GM18505 (cell line): ENCODE measurements at regions not wholly inside any gene's neighbourhood (a gene's known extent, or its start where the extent isn't known, plus 50 kb on each side); places are given as distances from the start of the nearest gene placed in this dataset.
"Not testable (repeated sequence)": the region's sequence is repeated elsewhere in the genome, so short reads cannot be mapped to it uniquely, and the experiment has no call there.

Experiments used
- ATAC-seq: cut with Tn5 transposase; IDR thresholded peaks from one replicate; pipeline ENCODE4 v1.9.1; 2021; ENCODE audit not compliant: unreplicated experiment
- POLR2A ChIP-seq: IDR thresholded peaks from 4 replicates; pipeline ENCODE4 v1.6.1; 2011; ENCODE audit warnings: borderline replicate concordance; ENCODE audit not compliant: insufficient read depth, insufficient read length; ENCODE audit errors: extremely low read depth

- no peak for ATAC-seq
- no peak for TF ChIP-seq POLR2A
These were observed 181.0 kb upstream of the EOLA2 start for GRCh38 chrX:150119323-150119722.

DNA sequence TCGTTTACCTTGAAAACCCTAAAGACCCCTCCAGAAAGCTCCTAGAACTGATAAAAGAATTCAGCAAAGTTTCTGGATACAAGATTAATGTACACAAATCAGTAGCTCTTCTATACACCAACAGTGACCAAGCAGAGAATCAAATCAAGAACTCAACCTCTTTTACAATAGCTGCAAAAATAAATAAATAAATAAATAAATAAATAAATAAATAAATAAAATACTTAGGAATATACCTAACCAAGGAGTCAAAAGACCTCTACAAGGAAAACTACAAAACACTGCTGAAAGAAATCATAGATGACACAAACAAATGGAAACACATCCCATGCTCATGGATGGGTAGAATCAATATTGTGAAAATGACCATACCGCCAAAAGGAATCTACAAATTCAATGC, 186.8 kb upstream of the EOLA2 start:
- not testable (repeated sequence) for ATAC-seq

GRCh38 chrX:150127216-150127615, 188.9 kb upstream of the EOLA2 start:
- ATAC-seq, result no peak
- TF ChIP-seq POLR2A, result no peak

DNA sequence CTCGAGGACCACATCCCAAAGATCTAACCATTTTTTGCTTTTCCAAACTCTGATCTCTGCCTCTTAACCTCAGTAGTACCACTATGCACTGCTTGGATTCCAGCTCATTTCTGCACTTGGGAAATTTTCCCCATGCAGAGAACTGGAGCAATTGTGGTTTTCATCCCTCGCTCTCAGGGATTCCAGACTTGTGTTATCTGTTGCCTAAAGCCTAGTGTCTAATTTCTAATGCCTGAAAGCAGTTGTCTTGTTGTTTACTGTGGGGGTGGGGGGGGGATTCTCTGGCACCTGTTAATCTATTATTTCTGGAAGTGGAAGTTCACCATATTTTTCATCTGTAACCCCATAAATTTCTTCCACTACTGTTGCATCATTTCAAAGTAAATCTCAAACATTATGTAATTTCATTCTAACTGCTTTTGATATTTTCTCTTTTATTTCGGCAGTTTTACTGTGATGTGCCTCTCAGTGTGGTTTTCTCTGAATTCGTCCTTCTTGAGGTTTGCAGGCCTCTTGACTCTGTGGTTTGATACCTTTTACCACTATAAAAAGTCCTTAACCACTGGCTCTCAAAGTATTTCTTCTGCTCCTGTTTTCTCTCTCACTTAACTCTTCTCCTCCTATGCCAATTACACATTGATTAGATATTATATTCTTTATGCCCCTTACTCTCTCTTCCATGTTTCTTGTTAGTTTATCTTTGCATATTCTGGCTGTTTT, 205.6 kb upstream of the EOLA2 start:
- ATAC-seq, result no peak
- no peak for TF ChIP-seq POLR2A

DNA sequence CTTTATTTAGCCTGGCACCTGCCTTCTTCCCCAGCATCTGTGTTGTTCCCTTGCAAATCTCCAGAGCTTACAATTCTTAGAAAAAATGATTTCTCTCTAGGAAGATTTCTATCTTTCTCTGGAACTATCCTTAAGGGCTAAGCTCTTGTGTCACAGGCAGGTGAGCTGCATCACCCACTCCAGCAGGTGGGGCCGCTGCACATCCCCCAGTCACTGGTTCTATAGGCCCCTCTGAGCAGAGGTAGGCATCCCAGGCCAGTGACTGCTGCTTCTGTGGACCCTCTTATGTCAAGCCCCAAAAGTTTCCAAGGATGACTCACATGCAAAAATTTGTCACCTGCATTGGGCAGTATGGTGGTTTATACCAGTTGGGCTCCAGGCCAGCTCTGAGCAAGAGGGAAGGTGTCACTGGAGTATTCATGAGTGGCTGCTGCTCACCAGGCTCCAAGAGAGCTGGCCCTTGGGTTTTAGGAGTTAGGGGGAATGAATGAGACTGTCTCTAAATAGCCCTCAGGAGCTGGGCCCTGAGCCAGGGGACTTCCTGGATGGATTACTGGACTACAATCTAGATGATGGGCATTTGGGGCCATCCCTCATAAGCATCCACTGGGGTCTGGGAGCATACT, 208.1 kb upstream of the EOLA2 start:
- no peak for TF ChIP-seq POLR2A
- ATAC-seq, result no peak

DNA sequence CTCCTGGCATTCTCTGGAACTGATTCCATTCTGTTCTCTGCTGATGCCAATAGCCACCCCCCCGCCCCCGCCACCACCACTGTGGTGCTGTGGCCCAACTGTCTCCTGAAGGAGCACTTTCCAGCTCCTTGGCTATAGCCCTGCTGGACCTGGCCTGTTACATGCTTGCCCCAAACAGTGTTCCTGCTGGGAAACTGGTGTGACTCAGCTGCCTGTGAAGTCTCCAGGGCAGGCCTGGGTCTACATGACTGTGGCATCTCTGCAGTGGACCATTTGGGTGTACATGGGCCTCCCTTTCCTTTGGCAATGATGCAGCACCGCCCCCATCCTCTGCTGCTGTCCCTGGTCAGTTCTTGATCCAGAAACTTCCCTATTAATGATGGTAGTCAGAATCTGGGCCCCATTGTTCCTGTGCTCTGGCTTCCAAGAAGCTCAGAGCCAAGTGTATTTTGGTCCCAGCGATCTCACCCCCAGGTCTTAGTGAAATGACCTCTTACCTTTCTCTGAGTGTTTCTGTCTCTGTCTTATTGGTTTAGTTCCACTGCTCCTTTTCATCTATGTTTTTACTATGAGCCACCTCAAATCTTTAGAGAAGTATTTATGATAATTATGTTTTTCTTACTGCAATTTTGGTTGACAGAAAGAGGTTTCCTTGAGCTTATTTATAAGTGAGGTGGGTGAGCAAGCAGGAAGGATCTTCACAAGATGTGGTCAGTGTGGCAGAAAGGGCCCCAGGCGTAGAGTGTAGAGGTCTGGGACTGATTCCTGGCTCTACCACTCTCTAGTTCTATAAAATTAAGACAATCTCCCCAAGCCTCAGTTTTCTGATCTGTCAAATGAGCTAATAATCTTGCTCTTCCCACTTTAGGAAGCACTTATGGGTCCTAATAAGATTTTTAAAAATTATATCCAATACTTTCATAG, 210.7 kb upstream of the EOLA2 start:
- TF ChIP-seq POLR2A, result no peak
- ATAC-seq, result no peak

DNA sequence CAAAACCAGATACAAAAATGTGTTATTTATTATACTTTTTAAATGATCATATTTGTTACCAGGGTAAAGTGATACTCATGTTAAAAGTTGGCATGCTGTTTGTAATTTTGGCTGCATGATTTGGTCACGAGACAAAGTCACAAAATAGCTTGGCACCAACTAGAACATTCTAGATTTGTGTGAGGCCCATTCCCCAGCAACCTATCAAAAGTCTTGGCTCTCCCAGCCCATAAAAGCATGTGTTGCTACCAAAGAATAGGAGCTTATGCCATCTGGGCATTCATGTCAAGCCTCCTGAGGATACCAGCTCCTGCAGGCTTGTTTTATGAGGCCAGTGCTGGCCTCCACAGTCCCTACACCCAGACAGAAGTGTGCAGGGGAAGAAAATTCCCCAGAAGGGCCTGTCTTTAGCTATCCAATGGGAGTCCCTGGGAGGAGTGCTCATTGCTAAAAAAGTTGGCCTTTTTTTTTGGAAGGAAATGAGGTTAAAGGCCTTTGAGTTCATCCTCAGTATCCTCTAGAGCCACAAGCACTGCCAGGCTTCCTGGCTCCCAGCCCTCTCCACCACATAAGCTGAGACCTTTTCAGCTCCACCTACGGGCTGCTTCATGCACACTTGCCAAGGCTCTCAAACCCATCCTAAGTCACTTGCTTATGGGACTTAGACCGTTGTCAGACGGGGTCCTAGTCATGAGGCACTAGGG, 211.9 kb upstream of the EOLA2 start:
- TF ChIP-seq POLR2A, result no peak
- no peak for ATAC-seq

- no peak for TF ChIP-seq POLR2A
- no peak for ATAC-seq
These were observed 212.4 kb upstream of the MAMLD1 start for GRCh38 chrX:150150780-150151125.

DNA sequence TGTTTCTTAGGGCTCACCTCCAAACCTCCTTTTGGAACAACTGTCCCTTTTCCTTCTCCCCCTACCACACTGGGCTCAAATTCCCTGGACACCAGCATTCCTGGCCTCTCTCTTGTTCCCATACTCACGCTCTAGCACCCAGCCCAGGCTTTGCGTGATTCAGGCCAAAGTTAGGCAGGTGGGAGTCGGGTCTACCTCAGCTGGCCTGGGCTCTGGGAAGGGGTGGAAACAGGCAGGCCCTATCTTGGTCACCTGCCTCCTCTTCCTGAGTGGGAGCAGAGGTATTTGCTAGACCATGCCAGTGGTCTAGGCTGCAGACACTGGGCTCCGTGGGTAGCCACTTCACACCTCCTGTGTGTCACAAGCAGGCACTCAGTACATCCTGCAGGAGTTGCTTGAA, 211.1 kb upstream of the MAMLD1 start:
- no peak for TF ChIP-seq POLR2A
- no peak for ATAC-seq

- no peak for TF ChIP-seq POLR2A
- no peak for ATAC-seq
These were observed 210.6 kb upstream of the MAMLD1 start for GRCh38 chrX:150152546-150152945.

DNA sequence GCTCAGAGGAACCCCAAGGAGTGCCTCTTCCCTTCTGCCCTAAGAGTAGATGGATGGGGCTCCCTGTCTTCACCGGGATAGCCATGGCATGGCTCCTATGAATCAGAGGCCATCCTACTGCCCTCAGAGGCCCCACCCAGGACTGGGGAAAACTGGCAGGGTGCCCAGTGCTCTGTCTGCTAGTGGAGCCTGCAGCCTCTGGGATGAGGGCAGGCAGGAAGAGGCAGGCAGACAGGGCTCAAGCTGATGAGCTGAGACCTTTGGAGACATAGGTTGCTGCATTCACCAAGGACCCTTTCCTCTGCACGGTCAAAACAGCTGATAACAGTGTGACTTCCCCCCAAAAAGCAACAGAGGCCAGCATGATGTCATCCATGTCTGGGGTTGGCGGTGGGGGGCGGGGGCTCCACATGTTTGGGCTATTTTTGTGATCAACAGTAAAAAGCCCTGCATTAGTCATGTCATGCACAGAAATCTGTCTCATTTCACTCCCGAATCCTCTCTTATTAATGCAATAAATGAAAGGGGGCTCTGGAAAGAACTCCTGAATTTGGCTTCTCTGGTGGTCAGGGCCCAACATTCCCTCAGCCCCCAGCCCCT, 207.6 kb upstream of the MAMLD1 start:
- no peak for ATAC-seq
- no peak for TF ChIP-seq POLR2A

GRCh38 chrX:150156615-150157014, 206.5 kb upstream of the MAMLD1 start:
- no peak for ATAC-seq
- no peak for TF ChIP-seq POLR2A

DNA sequence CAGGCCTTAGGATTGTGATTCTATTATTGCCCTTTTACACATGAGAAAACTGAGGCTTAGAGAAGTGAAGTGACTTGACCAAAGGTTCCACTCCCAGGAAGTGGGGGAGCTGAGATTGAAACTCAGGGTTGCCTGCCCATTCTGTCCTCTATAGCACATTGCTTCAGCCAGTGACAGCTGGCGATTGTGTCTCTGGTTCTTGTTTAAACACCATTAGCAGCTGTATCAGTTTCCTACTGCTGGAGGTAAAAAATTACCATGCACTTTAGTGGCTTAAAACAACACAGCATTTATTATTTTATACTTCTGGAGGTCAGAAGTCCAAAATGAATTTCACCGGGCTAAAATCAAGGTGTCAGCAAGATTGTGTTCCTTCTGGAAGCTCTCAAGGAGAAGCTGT, 205.8 kb upstream of the MAMLD1 start:
- TF ChIP-seq POLR2A, result no peak
- no peak for ATAC-seq
